OCI-LY7 (cell line): ENCODE measurements at regions not wholly inside any gene's neighbourhood (a gene's known extent, or its start where the extent isn't known, plus 50 kb on each side); places are given as distances from the start of the nearest gene placed in this dataset.

Source experiments
- BruUV-seq: library from RNA; stranded (reverse); fragments of 400-500 nt; replicated peaks from 2 replicates; lab custom pipeline; 2021; lab: Mats Ljungman, UMichigan
- CTCF ChIA-PET: fragments of 300-600 bp; sonication (Branson Sonifier 250); formaldehyde crosslinking; loops from one replicate; lab custom pipeline; 2022; ENCODE audit warnings: antibody characterized with exemption; ENCODE audit not compliant: unreplicated experiment; lab: Charles Lee
- POLR2A ChIA-PET: fragments of 300-600 bp; sonication (Branson Sonifier 250); formaldehyde crosslinking; loops from one replicate; lab custom pipeline; 2022; ENCODE audit warnings: antibody characterized with exemption; lab: Charles Lee
- DNase-seq: peaks from one replicate; pipeline ENCODE4 v3.0.0-alpha.2; 2015; ENCODE audit warnings: low spot score
- H2AFZ ChIP-seq: fragments of 200-600 bp; sonication (generic), shearing (Covaris generic); 2 replicates; pipeline ENCODE4 v1.6.1; 2014; ENCODE audit warnings: mild to moderate bottlenecking, antibody characterized with exemption, low read length, moderate library complexity
- H3K27ac ChIP-seq: fragments of 200-600 bp; sonication (generic); 2 replicates; pipeline ENCODE4 v1.5.1; 2014; ENCODE audit warnings: mixed run types, low read depth, mild to moderate bottlenecking, moderate library complexity, low read length, inconsistent platforms; ENCODE audit not compliant: poor library complexity, severe bottlenecking
- H3K36me3 ChIP-seq: fragments of 200-600 bp; sonication (generic); 2 replicates; pipeline ENCODE4 v1.6.1; 2014; ENCODE audit warnings: mild to moderate bottlenecking, antibody characterized with exemption, low read length, moderate library complexity, mixed read lengths; ENCODE audit not compliant: insufficient read depth
- H3K4me1 ChIP-seq: fragments of 200-600 bp; sonication (generic); 2 replicates; pipeline ENCODE4 v1.5.1; 2014; ENCODE audit warnings: mild to moderate bottlenecking, low read length; ENCODE audit not compliant: insufficient read depth, poor library complexity, severe bottlenecking
- H3K4me2 ChIP-seq: fragments of 200-600 bp; sonication (generic); 2 replicates; pipeline ENCODE4 v1.6.1; 2014; ENCODE audit warnings: mild to moderate bottlenecking, low read length
- H3K4me3 ChIP-seq: fragments of 200-600 bp; sonication (generic); 2 replicates; pipeline ENCODE4 v1.5.1; 2014; ENCODE audit warnings: mild to moderate bottlenecking, low read depth, low read length; ENCODE audit not compliant: poor library complexity, severe bottlenecking
- H3K79me2 ChIP-seq: fragments of 200-600 bp; sonication (generic); 2 replicates; pipeline ENCODE4 v1.6.1; 2016; ENCODE audit warnings: low read depth, mild to moderate bottlenecking, low read length, moderate library complexity, mixed read lengths; ENCODE audit not compliant: insufficient read depth
- H3K9me2 ChIP-seq: fragments of 200-600 bp; sonication (generic); 2 replicates; pipeline ENCODE4 v1.6.1; 2016; ENCODE audit warnings: mild to moderate bottlenecking, low read length, mixed read lengths; ENCODE audit not compliant: insufficient read depth
- H3K9me3 ChIP-seq: fragments of 200-600 bp; sonication (generic); 2 replicates; pipeline ENCODE4 v1.6.1; 2014; ENCODE audit warnings: mild to moderate bottlenecking, mixed run types, low read length, mixed read lengths
- H4K20me1 ChIP-seq: fragments of 200-600 bp; sonication (generic); 2 replicates; pipeline ENCODE4 v1.6.1; 2014; ENCODE audit warnings: mild to moderate bottlenecking, antibody characterized with exemption, low read length, moderate library complexity, mixed read lengths; ENCODE audit not compliant: insufficient read depth
- CTCF ChIP-seq: fragments of 200-600 bp; sonication (generic); conservative IDR thresholded peaks from 2 replicates; pipeline ENCODE4 v1.5.1; 2014; ENCODE audit warnings: mild to moderate bottlenecking, antibody characterized with exemption, low read length, moderate library complexity, mixed read lengths
- EZH2phosphoT487 ChIP-seq: fragments of 200-600 bp; sonication (generic); IDR thresholded peaks from 2 replicates; pipeline ENCODE4 v1.6.1; 2018; ENCODE audit warnings: low read depth, borderline replicate concordance, mild to moderate bottlenecking, mixed run types, antibody characterized with exemption, low read length, moderate library complexity, mixed read lengths
- intact Hi-C: fragments of 100-400 bp; cut with micrococcal nuclease; formaldehyde crosslinking; loops from one replicate; pipeline ENCODE4 v1.10.0; 2022; ENCODE audit not compliant: unreplicated experiment

DNA sequence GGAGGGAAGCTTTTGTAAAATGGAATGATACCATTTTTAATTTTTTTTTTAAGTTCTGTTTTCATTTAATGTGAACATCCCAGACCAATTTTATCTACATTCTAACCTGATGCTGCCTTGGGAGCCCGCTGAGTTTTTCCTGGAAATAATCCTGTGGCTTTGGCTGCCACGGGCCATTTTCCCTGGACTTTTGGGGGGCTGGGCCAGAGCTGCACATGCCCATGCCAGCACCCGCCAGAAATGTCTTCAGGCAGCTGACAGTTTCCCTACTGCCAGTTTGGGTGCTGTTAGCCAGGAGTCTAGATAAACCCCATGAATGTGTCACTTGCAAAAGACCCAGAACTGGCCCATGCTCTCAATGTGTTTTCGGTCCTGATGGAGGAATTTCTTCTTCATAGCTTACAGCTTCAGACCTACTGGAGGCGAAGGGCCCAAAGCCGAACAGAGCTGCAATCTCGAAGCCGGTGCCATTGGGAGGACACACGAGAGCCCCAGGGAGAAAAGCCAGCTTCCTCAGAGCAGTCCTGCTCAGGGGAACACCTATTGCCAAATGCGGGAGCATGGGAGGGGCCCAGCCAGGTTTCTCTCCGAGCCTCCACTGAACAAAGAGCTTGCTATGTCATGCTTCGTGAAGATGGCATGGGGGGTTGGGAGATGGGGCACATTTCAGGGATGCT is 444.2 kb upstream of the MKI67 start:
- Histone ChIP-seq H2AFZ (no peak overlapping the region), H3K4me2 (no peak overlapping the region), H3K79me2 (no peaks in the 10 kb centered on the region), H3K4me1 (no peaks in the 10 kb centered on the region), H3K36me3 (no peaks in the 10 kb centered on the region), H3K9me3 (no peaks in the 10 kb centered on the region), H3K4me3 (no peak overlapping the region), H3K27ac (no peak overlapping the region), H3K9me2 (no peaks in the 10 kb centered on the region), H4K20me1 (no peaks in the 10 kb centered on the region)
- intact Hi-C loops: no loop called here
- CTCF ChIA-PET: no interaction called here
- no peak for TF ChIP-seq EZH2phosphoT487
- TF ChIP-seq CTCF: no peak
- DNase-seq: no peak
- BruUV-seq: no TSS peak
- POLR2A ChIA-PET: no interaction called here

GRCh38 chr10:128571071-128571470 is 444.8 kb upstream of the MKI67 start:
- no peak overlapping the region for H2AFZ ChIP-seq
- H3K27ac ChIP-seq: no peak overlapping the region
- POLR2A ChIA-PET: interaction anchor here (0.5 kb wide), 1 partner anchor 347 kb away, joined by 3 read pairs; no protein-coding TSS in a partner anchor
- H3K4me2 ChIP-seq: no peak overlapping the region
- no peaks in the 10 kb centered on the region for H3K4me1 ChIP-seq
- H3K36me3 ChIP-seq: no peaks in the 10 kb centered on the region
- no peaks in the 10 kb centered on the region for H4K20me1 ChIP-seq
- no peaks in the 10 kb centered on the region for H3K9me3 ChIP-seq
- no peaks in the 10 kb centered on the region for H3K9me2 ChIP-seq
- H3K4me3 ChIP-seq: no peak overlapping the region
- no peaks in the 10 kb centered on the region for H3K79me2 ChIP-seq
- BruUV-seq: no TSS peak
- CTCF ChIA-PET: no interaction called here
- no peak for DNase-seq
- no peak for TF ChIP-seq CTCF
- TF ChIP-seq EZH2phosphoT487: no peak
- intact Hi-C loops: no loop called here

- intact Hi-C loops: no loop called here
- ChIA-PET CTCF (no interaction called here), POLR2A (no interaction called here)
- H3K27ac ChIP-seq: no peak overlapping the region
- H4K20me1 ChIP-seq: no peaks in the 10 kb centered on the region
- no peak overlapping the region for H3K4me2 ChIP-seq
- H2AFZ ChIP-seq: no peak overlapping the region
- TF ChIP-seq EZH2phosphoT487 (no peak), CTCF (no peak)
- no peak for DNase-seq
- no peaks in the 10 kb centered on the region for H3K9me2 ChIP-seq
- H3K79me2 ChIP-seq: no peaks in the 10 kb centered on the region
- H3K4me1 ChIP-seq: no peaks in the 10 kb centered on the region
- H3K4me3 ChIP-seq: no peak overlapping the region
- H3K36me3 ChIP-seq: no peaks in the 10 kb centered on the region
- no peaks in the 10 kb centered on the region for H3K9me3 ChIP-seq
- no TSS peak for BruUV-seq
These were observed 445.5 kb upstream of the MKI67 start for GRCh38 chr10:128571745-128572144.
